ENCODE measurements at regions not wholly inside any gene's neighbourhood (a gene's known extent, or its start where the extent isn't known, plus 50 kb on each side); places are given as distances from the start of the nearest gene placed in this dataset.

- no peaks in the 10 kb centered on the region for H3K27me3 ChIP-seq
- TF ChIP-seq CTCF (IDR thresholded peaks at IDR 0.05), result no peak
- no peak for TF ChIP-seq POLR2A (IDR thresholded peaks at IDR 0.05)
- no peak for TF ChIP-seq POLR2AphosphoS5 (IDR thresholded peaks at IDR 0.05)
- TF ChIP-seq EP300 (IDR thresholded peaks at IDR 0.05), result no peak
- H3K9me3 ChIP-seq, result no peaks in the 10 kb centered on the region
- H3K4me1 ChIP-seq, result no peaks in the 10 kb centered on the region
- intact Hi-C loops (cut with DNase I; ENCODE audit: low total_unique reads), result no loop called here
- H3K4me3 ChIP-seq, result no peak overlapping the region
- WGBS, 5 donors, result 68 to 92% (median 79%) methylated on average over 1 of the region's 1 CpG
- H3K27ac ChIP-seq, result no peak overlapping the region
- H3K36me3 ChIP-seq, result no peaks in the 10 kb centered on the region
- no peak for DNase-seq
Measured at GRCh38 chr1:101406681-101407080, 169.9 kb downstream of the S1PR1 start.

GRCh38 chr1:101407505-101408211 is 170.8 kb downstream of the S1PR1 start:
- Histone ChIP-seq H3K9me3 (no peaks in the 10 kb centered on the region), H3K27ac (no peak overlapping the region), H3K4me3 (no peak overlapping the region), H3K4me1 (no peaks in the 10 kb centered on the region), H3K36me3 (no peaks in the 10 kb centered on the region), H3K27me3 (no peaks in the 10 kb centered on the region)
- intact Hi-C loops (cut with DNase I; ENCODE audit: low total_unique reads), result no loop called here
- TF ChIP-seq EP300 (IDR thresholded peaks at IDR 0.05) (no peak), CTCF (IDR thresholded peaks at IDR 0.05) (no peak), POLR2A (IDR thresholded peaks at IDR 0.05) (no peak), POLR2AphosphoS5 (IDR thresholded peaks at IDR 0.05) (no peak)
- 42 to 50% (median 47%) methylated on average over 2 of the region's 2 CpGs for WGBS, 5 donors
- no peak for DNase-seq

GRCh38 chr1:101408212-101409042 is 171.6 kb downstream of the S1PR1 start:
- WGBS, 5 donors, result 95 to 100% (median 97%) methylated on average over 1 of the region's 1 CpG
- no peak for DNase-seq
- Histone ChIP-seq H3K4me1 (no peaks in the 10 kb centered on the region), H3K36me3 (no peaks in the 10 kb centered on the region), H3K9me3 (no peaks in the 10 kb centered on the region), H3K4me3 (no peak overlapping the region), H3K27ac (no peak overlapping the region), H3K27me3 (no peaks in the 10 kb centered on the region)
- intact Hi-C loops (cut with DNase I; ENCODE audit: low total_unique reads), result no loop called here
- TF ChIP-seq EP300 (IDR thresholded peaks at IDR 0.05) (no peak), POLR2AphosphoS5 (IDR thresholded peaks at IDR 0.05) (no peak), CTCF (IDR thresholded peaks at IDR 0.05) (no peak), POLR2A (IDR thresholded peaks at IDR 0.05) (no peak)

- H3K4me1 ChIP-seq, result no peaks in the 10 kb centered on the region
- H3K4me3 ChIP-seq, result no peak overlapping the region
- no peaks in the 10 kb centered on the region for H3K36me3 ChIP-seq
- TF ChIP-seq EP300 (IDR thresholded peaks at IDR 0.05) (no peak), POLR2AphosphoS5 (IDR thresholded peaks at IDR 0.05) (no peak), CTCF (IDR thresholded peaks at IDR 0.05) (no peak), POLR2A (IDR thresholded peaks at IDR 0.05) (no peak)
- no peak for DNase-seq
- intact Hi-C loops (cut with DNase I; ENCODE audit: low total_unique reads), result no loop called here
- no peaks in the 10 kb centered on the region for H3K9me3 ChIP-seq
- no peaks in the 10 kb centered on the region for H3K27me3 ChIP-seq
- no peak overlapping the region for H3K27ac ChIP-seq
Measured at GRCh38 chr1:101409102-101409501, 172.3 kb downstream of the S1PR1 start.
